HG03469 (cell line): ENCODE measurements at regions not wholly inside any gene's neighbourhood (a gene's known extent, or its start where the extent isn't known, plus 50 kb on each side); places are given as distances from the start of the nearest gene placed in this dataset.

Source experiments
- ATAC-seq: cut with Tn5 transposase; IDR thresholded peaks from one replicate; pipeline ENCODE4 v1.9.1; 2021; ENCODE audit warnings: mild to moderate bottlenecking, moderate library complexity, moderate number of reproducible peaks; ENCODE audit not compliant: unreplicated experiment

DNA sequence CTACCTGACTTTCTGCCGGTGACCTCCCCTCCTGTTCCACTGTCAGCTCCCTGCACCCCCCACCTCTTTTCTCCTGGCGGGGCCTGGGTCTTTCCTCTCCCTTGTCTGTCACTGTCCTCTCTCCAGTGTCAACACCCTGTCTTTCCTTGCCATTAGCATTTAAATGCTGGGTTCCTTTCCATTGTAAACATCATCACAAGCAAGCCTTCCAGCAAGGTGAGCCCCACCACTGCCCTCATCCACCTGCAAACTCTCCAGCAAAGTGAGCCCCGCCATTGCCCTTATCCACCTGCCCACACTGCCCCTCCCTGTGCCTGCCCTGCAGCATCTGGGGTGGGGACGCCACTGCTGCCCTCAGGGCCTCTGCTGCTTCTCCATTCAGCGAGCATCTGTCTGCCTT, 195.0 kb downstream of the ENGASE start:
- ATAC-seq: no peak

DNA sequence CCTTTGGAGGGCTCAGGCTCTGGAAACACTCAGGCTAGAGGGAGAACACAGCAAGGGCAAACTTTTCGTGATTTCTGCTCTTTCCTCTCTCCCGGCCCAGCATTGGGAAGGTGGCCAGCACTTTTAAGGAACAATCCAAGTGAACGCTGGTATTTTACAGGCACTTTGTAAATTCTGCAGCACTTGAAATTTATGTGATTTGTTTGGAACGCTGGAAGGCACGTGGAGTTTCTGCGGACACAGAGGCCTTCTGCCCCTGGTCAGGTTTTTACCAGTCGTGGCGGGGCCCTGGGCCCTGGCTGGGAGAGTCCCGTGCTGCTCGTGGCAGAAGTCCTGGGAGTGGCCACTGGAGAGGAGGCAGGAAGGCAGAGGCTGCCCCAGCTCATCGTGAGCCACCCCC, 188.6 kb downstream of the ENGASE start:
- ATAC-seq: no peak

DNA sequence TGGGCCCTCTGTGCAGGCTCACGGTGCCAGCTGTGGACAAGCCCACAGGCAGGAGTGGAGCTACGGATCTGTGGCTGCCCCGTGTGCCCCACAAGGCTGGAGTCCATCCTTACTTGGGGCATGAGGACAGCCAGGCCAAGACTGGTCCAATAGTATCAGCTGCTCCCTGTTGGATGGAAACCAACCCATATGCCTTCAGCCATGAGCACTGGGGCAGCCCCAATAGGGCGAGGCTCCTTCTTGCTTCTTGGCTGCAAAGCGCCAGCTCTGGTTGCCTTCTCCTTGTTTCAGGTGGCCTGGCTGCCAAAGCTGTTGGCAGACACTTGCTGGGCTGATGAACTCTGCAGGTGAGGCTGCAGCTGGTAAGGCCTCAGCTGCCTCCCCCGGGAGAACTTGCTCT, 188.0 kb downstream of the ENGASE start:
- no peak for ATAC-seq

DNA sequence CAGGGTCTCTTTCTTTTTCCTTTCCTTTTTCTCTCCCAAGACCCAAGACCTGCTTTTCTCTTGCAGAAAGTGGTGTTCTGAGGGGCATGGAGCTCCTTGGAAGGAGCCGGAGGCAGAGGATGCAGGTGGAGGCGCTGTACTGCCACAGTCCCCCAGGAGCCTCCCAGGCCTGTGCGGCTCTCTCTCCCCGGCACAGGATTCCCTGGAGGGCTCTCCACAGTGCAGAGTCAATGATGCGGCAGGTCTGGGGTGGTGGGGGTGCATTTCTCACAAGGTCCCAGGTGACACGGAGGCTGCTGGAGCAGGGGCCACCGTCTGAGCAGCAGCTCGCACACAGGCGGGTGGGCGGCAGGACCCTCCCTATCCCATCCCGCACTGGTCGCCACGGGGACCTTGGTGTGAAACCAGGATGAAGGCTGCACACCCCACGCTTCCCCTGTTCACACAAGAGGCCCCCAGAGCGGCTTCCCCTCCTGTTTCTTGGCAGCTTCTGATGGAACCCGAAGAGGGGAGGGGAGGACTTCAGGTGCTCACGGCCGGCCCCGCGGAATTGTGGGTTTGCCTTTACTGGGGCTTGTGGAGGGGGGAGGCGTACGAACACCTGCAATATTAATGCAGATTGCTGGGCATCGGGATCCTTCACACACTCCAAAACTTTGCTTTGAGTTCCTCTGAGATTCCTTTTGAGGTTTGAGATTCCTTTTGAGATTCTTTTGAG, 186.9 kb downstream of the ENGASE start:
- ATAC-seq: no peak

DNA sequence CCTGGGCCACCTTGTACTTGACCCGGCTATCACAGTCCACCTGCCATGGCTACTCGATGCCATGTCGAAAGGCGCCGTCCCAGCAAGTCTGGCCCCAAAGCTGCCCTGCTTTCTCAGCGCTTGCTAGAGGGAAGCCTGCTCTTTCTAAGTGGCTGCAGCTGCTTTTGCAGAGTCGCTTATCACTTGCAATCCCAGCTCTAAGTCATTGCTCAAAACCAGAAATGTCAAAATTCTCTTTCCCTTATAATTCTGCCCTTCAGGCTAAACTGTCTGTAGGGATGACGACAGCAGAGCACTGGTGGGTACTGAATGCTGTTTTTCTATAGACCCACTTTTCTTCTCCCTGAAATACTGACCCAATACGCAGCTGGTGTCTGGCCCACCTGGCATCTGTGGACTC, 184.2 kb downstream of the ENGASE start:
- ATAC-seq: no peak

DNA sequence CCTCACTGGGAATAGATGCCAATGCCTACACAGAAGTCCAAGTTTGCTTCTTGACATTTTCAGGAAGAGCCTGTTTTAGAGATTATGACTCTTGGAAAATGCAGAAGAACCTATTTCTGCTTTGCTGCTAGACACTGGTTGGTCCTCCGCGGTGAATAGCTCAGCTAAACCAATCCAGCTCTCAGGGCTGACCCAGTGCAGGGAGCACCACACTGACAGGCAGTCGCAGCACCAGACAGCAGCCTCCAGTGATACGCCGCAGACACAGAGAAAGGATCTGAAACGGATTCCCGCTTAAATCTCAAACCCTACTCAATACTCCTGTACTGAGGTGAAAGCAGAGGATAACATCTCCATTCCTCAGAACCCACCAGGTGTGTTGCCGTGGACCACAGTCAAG, 183.4 kb downstream of the ENGASE start:
- no peak for ATAC-seq

DNA sequence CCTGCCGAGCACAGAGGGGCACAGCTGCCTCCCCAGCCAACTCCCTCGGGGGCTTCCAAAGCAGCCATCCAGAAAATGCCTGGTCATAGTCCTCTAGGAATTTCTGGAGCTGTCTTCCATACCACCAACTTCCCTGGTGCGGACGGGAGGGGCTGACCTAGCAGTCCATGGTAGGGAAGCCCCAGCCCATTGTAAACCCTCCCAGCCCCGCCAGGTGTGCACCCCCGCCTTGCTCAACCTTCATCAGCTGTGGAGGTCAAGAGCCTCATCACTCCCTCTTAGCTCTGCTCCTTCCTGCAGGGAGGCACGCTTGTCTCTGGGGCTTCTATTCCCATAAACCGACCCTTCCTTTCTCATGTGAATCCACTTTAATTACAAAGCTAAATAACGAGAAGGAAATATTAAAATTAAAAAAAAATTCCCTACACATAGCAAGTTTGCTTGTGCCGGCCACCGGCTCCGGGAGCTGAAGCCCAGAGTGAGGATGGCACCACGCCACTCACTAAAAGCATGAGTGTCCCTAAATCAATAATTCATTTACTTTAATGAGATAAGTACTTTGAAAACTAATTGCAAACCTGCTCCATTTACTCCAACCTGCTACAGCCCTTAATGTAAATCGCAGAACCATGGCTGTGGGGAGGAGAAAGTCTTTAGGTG, 181.4 kb downstream of the ENGASE start:
- ATAC-seq: no peak

DNA sequence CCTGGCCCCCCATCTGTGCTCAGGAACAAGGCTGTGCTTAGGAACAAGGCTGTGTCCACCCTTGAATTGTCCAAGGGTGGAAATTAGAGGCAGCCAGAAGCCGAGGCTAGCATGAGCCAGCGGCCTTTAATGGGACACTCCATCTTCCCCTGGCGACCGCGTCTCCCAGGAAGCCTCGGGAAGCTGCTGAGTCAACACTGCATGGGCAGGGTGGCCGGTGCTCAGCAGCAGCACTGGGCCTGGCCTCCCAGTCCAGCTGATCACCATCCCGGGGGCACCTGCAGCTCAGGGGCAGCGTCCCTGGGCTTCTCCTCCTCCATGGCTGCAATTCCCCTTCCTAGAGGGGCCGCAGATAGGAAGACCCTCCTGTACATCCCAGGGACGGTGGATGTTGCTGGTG, 180.8 kb downstream of the ENGASE start:
- no peak for ATAC-seq

DNA sequence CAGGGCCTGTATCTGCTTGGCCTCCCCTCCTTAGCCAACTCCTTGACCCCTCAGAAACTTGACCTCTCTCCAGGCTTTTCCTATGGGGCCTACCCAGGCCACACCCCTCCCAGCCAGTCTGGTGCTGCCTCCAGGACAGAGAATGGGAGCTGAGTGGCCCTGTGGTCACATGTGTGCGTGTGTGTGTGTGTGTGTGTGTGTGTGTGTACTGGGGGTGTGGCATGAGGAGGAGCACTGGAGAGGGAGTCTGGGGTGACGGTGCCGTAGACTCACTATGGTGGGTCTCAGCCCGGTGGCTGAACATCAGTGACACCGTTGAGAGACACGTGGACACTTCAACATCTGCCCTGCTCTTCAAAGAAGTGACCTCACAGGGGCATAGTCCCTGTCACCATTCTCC, 180.4 kb downstream of the ENGASE start:
- no peak for ATAC-seq

DNA sequence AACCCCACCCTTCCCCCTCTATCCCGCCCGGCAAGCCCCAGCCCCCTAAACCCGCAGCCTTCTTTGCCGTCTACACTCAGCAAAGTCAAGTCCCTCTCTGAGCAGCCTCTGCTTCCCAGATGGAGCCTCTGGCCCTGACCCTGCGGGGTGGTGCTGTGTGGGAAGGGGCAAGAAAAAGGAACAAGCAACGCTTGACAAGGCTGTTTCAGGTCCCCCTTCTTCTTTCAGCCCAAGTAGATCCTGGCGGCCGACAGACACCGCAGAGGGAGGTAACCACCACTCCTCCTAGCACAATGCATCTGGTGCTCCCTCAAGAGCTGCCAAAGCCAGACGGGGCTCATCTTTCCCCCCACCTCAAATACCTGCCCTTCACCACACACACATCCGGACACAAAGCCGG, 178.3 kb downstream of the ENGASE start:
- no peak for ATAC-seq

DNA sequence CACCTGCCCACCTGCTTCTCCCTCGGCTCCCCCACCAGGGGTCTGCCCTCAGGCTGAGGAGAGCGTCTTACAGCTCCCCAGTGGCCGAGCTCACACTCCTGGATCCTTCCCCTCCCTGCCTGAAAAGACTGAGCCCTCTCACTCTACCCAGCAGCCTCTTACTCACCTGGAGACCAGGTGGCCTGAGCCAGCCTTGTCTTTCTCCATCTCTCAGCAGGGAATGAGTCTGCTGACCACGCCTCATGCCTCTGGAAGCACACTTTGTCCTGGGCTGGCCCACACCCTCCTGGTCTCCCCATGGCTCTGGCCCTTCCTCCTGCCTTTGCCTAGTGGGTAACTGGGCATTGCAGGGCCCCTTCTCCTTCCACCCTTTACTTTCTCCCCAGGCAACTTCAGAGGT, 177.2 kb downstream of the ENGASE start:
- no peak for ATAC-seq

DNA sequence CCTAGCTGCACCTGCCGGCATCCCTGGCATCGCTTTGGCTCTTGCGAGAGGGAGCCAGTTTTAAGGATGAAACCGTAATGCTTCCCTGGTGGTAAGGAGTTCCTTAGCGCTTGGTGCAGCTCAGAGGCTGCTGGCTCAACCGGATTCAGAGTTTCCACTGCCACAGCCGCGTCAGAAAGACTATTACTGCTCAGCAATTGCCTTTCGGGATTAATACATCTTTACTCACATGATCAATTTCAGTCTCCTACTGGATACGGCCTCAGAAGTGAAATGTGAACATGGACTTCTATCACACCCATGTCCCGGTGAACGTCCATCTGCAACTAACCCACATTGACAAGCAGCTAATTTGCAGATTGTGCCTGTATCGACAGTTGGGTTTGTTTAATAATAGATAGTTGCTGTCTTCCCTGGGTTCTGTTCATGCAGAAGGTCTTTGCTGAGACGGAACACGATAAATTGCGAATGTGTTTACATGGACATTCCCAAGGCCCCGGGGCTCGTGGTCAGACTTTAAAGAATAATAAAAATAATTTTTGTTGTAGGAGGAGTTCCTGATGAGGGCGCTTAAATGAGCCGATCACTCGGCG, 175.4 kb downstream of the ENGASE start:
- no peak for ATAC-seq

DNA sequence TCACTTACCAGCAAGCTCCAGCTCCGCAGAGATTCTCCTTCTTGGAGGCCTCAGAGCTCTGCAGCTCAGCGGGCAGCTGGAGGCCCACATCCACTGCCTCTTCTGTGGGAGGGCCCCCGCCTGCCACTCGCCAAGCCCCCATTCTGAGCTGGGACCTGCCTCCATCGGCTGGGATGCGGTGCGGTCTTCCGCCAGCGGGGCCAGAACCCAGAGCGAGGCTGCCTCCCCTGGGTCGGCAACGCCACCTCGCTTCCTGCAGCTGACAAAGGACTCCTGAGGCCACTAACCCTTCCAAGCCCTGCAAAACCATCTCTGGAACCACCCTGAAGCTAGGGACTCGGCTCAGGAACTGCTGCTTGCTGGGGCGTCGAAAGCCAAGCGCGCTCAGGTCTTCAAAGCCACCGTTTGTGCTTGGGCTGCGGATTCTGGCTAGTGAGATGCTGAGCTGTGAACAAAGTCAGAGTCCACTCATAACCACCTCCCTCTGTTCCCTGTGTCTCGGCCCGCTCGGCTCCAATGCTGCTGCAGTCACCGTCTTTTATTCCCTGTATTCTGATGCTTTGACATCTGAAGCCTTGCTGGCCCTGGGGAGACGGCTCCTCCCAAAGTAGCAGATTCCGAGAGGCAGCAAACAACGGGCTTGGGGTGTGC, 174.3 kb downstream of the ENGASE start:
- no peak for ATAC-seq

DNA sequence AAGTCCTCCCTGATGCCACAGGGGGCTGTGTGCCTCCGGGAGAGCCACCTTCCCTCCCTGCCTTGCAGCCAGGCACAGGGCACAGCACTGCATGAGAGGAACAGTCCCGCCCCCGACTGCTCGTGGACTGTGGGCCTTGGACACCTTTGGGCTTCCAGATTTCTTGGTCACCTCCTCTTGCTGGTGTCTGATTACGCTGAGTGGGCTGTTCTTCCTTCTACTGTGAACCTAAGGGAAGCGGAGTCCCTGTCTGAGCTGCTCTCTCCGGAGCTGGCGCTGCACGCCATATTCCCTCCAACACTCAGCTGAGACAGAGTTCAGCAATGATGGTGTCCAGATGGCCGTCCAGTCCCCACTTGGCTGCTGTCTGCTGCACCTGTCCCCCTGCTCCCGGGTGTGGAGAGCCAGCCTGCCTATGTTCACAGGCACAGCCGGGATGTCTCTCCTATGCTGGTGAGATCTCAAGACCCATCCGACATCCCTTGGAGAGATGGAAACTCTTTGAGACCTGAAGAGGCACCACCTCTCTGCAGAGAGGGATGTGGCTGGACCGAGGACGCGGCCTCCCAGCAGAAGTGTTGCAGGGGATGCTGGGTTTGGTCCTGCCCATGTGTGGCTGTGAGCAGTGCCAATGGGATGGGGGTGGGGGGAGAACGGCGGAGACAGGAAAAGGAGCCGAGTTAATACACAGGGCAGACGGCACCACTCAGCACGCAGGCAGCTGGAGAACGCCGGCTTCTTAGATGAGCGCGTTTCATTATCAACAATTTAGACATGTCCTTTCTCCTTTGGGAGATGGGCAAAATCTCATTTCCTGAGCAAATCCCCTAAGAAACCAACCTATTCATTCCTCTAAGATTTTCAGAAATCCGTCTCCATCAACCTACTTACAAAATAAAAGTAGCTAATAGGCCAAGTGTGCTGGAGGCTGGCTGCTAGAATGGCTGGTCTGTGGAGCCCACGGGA, 171.9 kb downstream of the ENGASE start:
- ATAC-seq: no peak

DNA sequence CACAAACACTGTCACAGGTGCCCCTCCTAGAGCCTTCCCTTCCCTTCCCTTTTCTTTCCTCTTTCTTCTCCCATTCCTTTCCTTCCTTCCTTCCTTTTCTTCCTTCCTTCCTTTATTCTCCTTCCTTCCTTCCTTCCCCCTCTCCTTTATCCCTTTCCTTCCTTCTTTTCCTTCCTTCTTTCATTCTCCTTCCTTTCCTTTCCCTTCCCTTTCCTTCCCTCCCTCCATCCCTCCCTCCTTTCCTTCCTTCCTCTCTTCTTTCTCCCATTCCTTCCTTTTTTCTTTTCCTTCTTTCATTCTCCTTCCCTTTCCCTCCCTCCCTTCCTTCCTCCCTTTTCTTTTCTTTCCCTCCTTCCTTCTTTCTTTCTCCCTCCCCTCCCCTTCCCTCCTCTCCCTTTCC, 170.0 kb downstream of the ENGASE start:
- no peak for ATAC-seq

DNA sequence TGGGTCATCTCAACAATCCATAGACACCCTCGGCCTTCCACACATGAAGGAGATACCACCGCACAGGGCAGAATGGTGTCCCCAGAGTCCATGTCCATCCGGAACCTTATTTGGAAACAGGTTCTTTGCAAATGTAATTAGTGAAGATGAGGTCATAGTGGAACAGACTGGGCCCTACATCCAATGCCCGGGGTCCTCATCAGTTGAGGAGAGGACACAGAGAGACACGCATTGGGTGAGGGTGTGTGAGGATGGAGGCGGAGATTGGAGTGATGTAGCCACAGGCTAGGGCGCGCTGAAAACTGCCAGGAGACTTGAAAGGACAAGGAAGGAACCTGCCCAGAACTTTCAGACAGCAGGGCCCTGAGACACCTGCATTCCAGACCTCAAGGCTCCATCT, 169.4 kb downstream of the ENGASE start:
- no peak for ATAC-seq

DNA sequence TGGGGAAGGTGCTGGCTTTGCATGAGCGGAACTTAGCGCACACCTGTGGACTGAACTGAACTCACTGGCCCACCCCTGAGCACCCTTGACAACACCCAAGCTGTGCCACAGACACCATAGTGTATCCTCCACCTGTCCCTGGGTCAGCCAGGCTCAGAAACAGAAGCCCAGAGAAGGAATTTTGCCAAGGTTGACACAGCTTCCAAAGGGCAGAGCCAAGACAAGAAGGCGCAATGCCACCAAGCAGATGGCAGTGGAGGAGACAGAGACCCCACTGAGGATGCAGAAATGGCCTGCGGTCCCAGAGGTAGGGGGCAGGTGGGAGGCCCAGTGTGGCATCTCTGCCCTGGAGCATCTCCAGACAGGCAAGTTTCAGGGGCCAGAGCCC, 169.0 kb downstream of the ENGASE start:
- no peak for ATAC-seq

DNA sequence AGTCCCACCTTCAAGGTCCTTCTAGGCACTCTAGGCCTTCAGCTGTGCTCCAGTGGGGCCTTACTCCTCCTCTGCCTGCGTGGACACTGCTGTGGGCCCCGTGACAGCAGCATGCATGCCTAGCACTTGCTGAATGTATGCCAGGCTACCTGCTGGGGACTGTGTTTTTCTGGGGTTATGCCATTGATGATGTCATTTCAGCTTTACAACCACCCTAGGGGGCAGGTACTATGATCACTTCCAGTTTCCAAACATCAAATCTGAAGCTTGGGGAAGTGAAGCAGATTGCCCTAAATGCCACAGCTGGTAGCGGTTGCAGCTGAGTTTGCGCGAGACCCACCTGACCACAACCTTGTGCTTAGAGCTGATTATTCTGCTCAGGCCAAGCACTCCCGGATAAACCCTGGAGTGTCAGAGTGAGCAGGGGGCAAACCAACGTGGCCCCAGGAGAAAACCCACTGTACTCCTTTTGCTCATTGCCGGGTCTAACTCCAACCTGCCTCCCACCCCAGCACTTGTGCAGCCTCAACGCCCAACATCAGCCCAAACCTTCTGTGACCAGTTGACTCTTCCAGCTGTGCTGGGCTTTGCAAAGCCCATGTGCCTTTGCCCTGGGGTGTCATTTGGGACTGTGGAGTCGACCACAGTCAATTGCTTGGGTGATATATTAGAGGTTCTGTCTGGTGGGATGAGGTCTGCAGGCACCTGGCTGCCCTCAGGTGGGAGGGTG, 168.4 kb downstream of the ENGASE start:
- ATAC-seq: no peak

DNA sequence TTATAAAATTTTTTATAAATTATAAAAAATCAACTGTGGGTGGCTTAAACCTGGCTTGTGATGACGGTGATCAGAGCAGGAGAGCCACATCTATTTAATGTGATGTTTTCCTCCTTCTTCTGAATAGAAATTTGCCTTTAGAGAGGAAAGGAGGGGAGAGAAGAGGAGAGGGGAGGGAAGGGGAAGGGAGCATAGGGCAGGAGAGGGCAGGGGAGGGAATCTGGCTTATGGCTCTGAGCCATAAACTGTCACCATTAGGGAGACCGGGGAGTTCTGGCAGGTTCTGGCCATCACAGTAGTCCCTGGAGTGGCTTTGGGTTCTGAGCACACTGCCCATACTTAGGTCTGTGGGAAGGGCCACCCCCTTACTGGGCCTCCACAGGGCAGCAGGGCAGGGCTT, 167.8 kb downstream of the ENGASE start:
- no peak for ATAC-seq

DNA sequence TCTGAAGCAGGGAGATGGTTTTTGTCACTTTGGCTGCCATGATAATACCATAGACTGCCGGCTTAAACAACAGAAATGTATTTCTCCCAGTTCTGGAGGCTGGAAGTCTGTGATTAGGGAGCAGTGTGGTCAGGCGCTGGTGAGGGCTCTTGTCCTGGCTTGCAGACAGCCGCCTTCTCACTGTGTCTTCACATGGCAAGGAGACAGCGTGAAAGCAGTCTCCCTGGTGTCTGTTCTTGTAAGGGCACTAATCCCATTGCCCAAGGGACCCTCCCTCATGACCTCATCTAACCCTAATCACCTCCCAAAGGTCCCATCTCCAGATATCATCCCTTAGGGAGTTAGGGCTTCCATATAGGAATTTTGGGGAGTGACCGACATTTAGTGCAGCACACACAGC, 167.0 kb downstream of the ENGASE start:
- ATAC-seq: no peak
